ENCODE measurements at regions not wholly inside any gene's neighbourhood (a gene's known extent, or its start where the extent isn't known, plus 50 kb on each side); places are given as distances from the start of the nearest gene placed in this dataset.

DNA sequence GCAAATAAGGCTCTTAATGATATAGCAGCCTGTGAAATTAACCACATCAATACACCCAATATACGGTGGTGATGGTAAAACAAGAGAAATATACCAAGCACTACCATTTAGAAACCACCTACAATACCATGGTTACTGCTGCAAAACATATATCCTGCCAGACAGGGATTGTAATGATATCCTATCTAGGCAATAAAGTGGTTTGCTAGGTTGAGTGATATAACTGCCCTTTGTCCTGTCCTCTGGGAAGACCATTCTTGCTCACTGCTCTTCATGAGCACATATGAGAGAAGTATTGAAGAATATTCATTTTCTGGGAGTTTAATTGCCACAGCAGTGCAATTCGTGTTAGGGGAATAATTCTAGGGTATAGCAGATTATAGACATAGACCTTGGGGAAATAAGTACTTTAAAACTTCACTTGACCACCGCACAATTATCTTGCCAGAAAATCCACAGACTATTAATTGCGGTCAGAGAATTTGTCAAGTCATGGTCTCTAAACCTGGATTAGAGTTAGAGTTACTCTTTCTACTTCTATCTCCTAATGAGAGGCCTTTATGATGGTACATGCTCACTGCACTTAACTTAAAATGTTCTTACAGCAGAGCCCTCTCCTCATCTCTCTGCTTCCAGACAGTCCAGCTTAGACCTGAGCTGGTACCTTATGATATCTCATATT lies 413.0 kb downstream of the ZNF608 start:
- Histone ChIP-seq H3K9me3 (no peaks in the 10 kb centered on the region), H3K4me3 (no peak overlapping the region), H3K36me3 (ENCODE audit: low read depth) (no peaks in the 10 kb centered on the region), H3K4me1 (ENCODE audit: low read depth) (peaks cover 5% of the 10 kb centered on the region)
- TF ChIP-seq, protein P1, sequence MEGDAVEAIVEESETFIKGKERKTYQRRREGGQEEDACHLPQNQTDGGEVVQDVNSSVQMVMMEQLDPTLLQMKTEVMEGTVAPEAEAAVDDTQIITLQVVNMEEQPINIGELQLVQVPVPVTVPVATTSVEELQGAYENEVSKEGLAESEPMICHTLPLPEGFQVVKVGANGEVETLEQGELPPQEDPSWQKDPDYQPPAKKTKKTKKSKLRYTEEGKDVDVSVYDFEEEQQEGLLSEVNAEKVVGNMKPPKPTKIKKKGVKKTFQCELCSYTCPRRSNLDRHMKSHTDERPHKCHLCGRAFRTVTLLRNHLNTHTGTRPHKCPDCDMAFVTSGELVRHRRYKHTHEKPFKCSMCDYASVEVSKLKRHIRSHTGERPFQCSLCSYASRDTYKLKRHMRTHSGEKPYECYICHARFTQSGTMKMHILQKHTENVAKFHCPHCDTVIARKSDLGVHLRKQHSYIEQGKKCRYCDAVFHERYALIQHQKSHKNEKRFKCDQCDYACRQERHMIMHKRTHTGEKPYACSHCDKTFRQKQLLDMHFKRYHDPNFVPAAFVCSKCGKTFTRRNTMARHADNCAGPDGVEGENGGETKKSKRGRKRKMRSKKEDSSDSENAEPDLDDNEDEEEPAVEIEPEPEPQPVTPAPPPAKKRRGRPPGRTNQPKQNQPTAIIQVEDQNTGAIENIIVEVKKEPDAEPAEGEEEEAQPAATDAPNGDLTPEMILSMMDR (IDR thresholded peaks at IDR 0.05): no peak
- peak in 1 of 3 donors; percentile 24 for DNase-seq
- peak; percentile 96 for ATAC-seq
- intact Hi-C loops (cut with DNase I, micrococcal nuclease): no loop called here

DNA sequence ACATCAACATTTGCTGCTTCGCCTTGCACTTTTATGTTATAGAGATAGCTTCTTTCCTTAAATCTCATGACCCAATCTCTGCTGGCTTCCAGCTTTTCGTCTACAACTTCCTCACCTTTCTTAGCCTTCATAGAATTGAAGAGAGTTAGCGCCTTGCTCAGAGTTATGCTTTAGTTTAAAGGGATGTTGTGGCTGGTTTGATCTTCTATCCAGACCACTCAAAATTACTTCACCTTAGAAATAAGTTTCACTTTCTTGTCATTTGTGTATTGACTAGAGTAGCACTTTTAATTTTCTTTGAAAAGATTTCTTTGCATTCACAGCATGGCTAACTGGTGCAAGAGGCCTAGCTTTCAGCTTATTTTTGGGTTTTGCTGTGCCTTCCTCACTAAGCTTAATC lies 414.2 kb downstream of the ZNF608 start:
- ATAC-seq (no peak), DNase-seq (no peak)
- Histone ChIP-seq H3K4me1 (ENCODE audit: low read depth) (peaks cover 5% of the 10 kb centered on the region), H3K4me3 (no peak overlapping the region), H3K36me3 (ENCODE audit: low read depth) (no peaks in the 10 kb centered on the region), H3K9me3 (no peaks in the 10 kb centered on the region)
- TF ChIP-seq, protein P1 (IDR thresholded peaks at IDR 0.05): no peak
- intact Hi-C loops (cut with DNase I, micrococcal nuclease): no loop called here

DNA sequence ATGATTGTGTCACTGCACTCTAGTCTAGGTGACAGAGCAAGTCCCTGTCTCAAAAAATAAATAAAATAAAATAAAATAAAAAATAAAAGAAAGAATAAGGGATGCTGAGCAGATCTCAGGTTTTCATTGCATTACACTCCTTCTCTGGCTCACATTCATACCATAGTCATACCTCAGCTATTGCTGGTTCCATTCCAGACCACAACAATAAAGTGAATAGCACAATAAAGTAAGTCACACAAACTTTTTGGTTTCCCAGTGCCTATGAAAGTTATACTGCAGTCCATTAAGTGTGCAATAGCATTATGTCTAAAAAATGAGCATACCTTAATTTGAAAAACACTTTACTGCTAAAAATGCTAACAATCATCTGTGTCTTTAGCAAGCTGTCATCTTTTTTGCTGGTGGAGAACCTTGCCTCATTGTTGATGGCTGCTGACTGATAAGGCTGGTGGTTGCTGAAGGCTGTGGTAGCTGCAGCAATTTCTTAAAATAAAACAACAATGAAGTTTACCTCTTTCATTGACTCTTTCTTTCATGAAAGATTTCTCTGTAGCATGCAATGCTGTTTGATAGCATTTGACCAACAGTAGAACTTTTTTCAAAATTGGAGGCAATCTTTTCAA lies 415.7 kb downstream of the ZNF608 start:
- TF ChIP-seq, protein P1 (IDR thresholded peaks at IDR 0.05): no peak
- peaks cover 5% of the 10 kb centered on the region for H3K4me1 ChIP-seq (ENCODE audit: low read depth)
- intact Hi-C loops (cut with DNase I, micrococcal nuclease): no loop called here
- H3K36me3 ChIP-seq (ENCODE audit: low read depth): no peaks in the 10 kb centered on the region
- DNase-seq: peak in 1 of 3 donors; percentile 6
- no peaks in the 10 kb centered on the region for H3K9me3 ChIP-seq
- ATAC-seq: peak; percentile 79
- no peak overlapping the region for H3K4me3 ChIP-seq

DNA sequence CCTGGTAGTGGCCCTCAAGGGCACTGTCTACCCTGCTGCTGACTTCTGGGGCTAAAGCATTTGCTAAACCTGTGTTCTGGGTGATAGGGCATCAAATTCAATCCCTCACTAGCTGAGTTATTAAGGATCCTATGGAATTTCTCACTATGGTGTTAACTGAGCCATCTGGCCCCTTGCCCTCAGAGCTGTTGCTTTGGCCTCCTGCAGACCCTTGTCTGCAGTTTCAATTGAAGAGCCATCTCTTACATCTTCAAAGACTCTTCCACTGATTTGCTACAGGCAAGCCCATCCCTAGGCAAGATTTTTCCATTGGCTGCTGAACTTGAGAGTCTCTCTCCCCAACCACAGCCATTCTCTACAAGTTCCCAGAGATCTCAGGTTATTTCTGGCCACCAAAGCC lies 418.2 kb downstream of the ZNF608 start:
- H3K9me3 ChIP-seq: no peaks in the 10 kb centered on the region
- ATAC-seq (no peak), DNase-seq (no peak)
- H3K36me3 ChIP-seq (ENCODE audit: low read depth): no peaks in the 10 kb centered on the region
- TF ChIP-seq, protein P1 (IDR thresholded peaks at IDR 0.05): no peak
- intact Hi-C loops (cut with DNase I, micrococcal nuclease): no loop called here
- H3K4me3 ChIP-seq: no peak overlapping the region
- H3K4me1 ChIP-seq (ENCODE audit: low read depth): no peaks in the 10 kb centered on the region

DNA sequence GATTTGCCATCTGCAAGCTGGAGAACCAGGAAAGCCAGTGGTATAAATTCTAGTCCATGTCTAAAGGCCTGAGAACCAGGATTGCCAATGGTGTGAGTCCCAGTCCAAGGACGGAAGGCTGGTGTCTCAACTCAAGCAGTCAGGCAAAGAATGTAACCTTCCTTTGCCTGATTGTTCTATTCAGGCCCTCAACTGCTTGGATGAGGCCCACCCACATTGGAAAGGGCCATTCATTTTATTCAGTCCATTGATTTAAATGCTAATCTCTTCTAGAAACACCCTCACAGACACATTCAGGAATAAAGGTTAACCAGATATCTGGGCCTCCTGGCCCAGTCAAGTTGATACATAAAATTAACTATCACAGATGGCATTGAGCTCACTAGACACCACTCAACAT lies 427.8 kb downstream of the ZNF608 start:
- intact Hi-C loops (cut with DNase I, micrococcal nuclease): no loop called here
- Histone ChIP-seq H3K36me3 (ENCODE audit: low read depth) (no peaks in the 10 kb centered on the region), H3K9me3 (no peaks in the 10 kb centered on the region), H3K4me3 (no peak overlapping the region), H3K4me1 (ENCODE audit: low read depth) (no peaks in the 10 kb centered on the region)
- ATAC-seq: no peak
- no peak for DNase-seq
- TF ChIP-seq, protein P1 (IDR thresholded peaks at IDR 0.05): no peak

Measured in mucosa of descending colon (tissue), 3 donors.